ENCODE measurements at regions not wholly inside any gene's neighbourhood (a gene's known extent, or its start where the extent isn't known, plus 50 kb on each side); places are given as distances from the start of the nearest gene placed in this dataset.

GRCh38 chr6:119961450-119961849 lies 611.9 kb upstream of the MAN1A1 start:
- TF ChIP-seq SMC3 (conservative IDR thresholded peaks at IDR 0.05; ENCODE audit: poor library complexity): no peak
- no peak for TF ChIP-seq MXI1 (conservative IDR thresholded peaks at IDR 0.05; ENCODE audit: poor library complexity, severe bottlenecking)
- no peak for TF ChIP-seq REST (IDR thresholded peaks at IDR 0.05; ENCODE audit: borderline replicate concordance)
- no peak for TF ChIP-seq EP300 (conservative IDR thresholded peaks at IDR 0.05; ENCODE audit: poor library complexity, severe bottlenecking)
- TF ChIP-seq EZH2 (IDR thresholded peaks at IDR 0.05; ENCODE audit: borderline replicate concordance, insufficient read depth, low read length, poor library complexity, severe bottlenecking): no peak
- TF ChIP-seq POLR2AphosphoS5 (IDR thresholded peaks at IDR 0.05): no peak
- no peak for TF ChIP-seq TAF1 (IDR thresholded peaks at IDR 0.05; ENCODE audit: low read depth)
- no peak overlapping the region for H3K27ac ChIP-seq (ENCODE audit: low read length)
- no peak overlapping the region for H3K4me3 ChIP-seq (ENCODE audit: low read length)
- no peak overlapping the region for H3K4me2 ChIP-seq (ENCODE audit: low read length)
- H3K9ac ChIP-seq (ENCODE audit: low read length): no peak overlapping the region
- no peaks in the 10 kb centered on the region for H4K20me1 ChIP-seq (ENCODE audit: insufficient read depth)
- no peaks in the 10 kb centered on the region for H3F3A ChIP-seq (ENCODE audit: insufficient read depth, low read length, poor library complexity, severe bottlenecking)
- no peaks in the 10 kb centered on the region for H3K9me2 ChIP-seq (ENCODE audit: insufficient read depth, low read length)
- H3K79me2 ChIP-seq (replicated peaks; ENCODE audit: insufficient read depth, low read length): no peaks in the 10 kb centered on the region
- H2AFZ ChIP-seq (ENCODE audit: low read depth, low read length): no peak overlapping the region
- no peaks in the 10 kb centered on the region for H3K27me3 ChIP-seq (ENCODE audit: insufficient read depth, low read depth, low read length)
- no peaks in the 10 kb centered on the region for H3K9me3 ChIP-seq (ENCODE audit: low read length)
- H3K36me3 ChIP-seq (ENCODE audit: insufficient read depth, low read length): no peaks in the 10 kb centered on the region

- H3F3A ChIP-seq (ENCODE audit: insufficient read depth, low read length, poor library complexity, severe bottlenecking): no peaks in the 10 kb centered on the region
- no peaks in the 10 kb centered on the region for H3K9me3 ChIP-seq (ENCODE audit: low read length)
- no peaks in the 10 kb centered on the region for H4K20me1 ChIP-seq (ENCODE audit: insufficient read depth)
- no peak overlapping the region for H3K4me3 ChIP-seq (ENCODE audit: low read length)
- no peaks in the 10 kb centered on the region for H3K9me2 ChIP-seq (ENCODE audit: insufficient read depth, low read length)
- no peak overlapping the region for H3K27ac ChIP-seq (ENCODE audit: low read length)
- no peaks in the 10 kb centered on the region for H3K27me3 ChIP-seq (ENCODE audit: insufficient read depth, low read depth, low read length)
- no peaks in the 10 kb centered on the region for H3K36me3 ChIP-seq (ENCODE audit: insufficient read depth, low read length)
- no peaks in the 10 kb centered on the region for H3K79me2 ChIP-seq (replicated peaks; ENCODE audit: insufficient read depth, low read length)
- H2AFZ ChIP-seq (ENCODE audit: low read depth, low read length): no peak overlapping the region
- TF ChIP-seq POLR2AphosphoS5 (IDR thresholded peaks at IDR 0.05) (no peak), EZH2 (IDR thresholded peaks at IDR 0.05; ENCODE audit: borderline replicate concordance, insufficient read depth, low read length, poor library complexity, severe bottlenecking) (no peak), REST (IDR thresholded peaks at IDR 0.05; ENCODE audit: borderline replicate concordance) (no peak), MXI1 (conservative IDR thresholded peaks at IDR 0.05; ENCODE audit: poor library complexity, severe bottlenecking) (no peak), EP300 (conservative IDR thresholded peaks at IDR 0.05; ENCODE audit: poor library complexity, severe bottlenecking) (no peak), SMC3 (conservative IDR thresholded peaks at IDR 0.05; ENCODE audit: poor library complexity) (no peak), TAF1 (IDR thresholded peaks at IDR 0.05; ENCODE audit: low read depth) (no peak), RAD21 (conservative IDR thresholded peaks at IDR 0.05) (no peak)
- TF ChIP-seq, protein P1, sequence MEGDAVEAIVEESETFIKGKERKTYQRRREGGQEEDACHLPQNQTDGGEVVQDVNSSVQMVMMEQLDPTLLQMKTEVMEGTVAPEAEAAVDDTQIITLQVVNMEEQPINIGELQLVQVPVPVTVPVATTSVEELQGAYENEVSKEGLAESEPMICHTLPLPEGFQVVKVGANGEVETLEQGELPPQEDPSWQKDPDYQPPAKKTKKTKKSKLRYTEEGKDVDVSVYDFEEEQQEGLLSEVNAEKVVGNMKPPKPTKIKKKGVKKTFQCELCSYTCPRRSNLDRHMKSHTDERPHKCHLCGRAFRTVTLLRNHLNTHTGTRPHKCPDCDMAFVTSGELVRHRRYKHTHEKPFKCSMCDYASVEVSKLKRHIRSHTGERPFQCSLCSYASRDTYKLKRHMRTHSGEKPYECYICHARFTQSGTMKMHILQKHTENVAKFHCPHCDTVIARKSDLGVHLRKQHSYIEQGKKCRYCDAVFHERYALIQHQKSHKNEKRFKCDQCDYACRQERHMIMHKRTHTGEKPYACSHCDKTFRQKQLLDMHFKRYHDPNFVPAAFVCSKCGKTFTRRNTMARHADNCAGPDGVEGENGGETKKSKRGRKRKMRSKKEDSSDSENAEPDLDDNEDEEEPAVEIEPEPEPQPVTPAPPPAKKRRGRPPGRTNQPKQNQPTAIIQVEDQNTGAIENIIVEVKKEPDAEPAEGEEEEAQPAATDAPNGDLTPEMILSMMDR (IDR thresholded peaks at IDR 0.05; ENCODE audit: poor library complexity, severe bottlenecking): no peak
- H3K9ac ChIP-seq (ENCODE audit: low read length): no peak overlapping the region
- no peak overlapping the region for H3K4me2 ChIP-seq (ENCODE audit: low read length)
Observed at GRCh38 chr6:119960456-119960855, 610.9 kb upstream of the MAN1A1 start.

Measured in neural cell (in vitro differentiated cells).